ENCODE measurements at regions not wholly inside any gene's neighbourhood (a gene's known extent, or its start where the extent isn't known, plus 50 kb on each side); places are given as distances from the start of the nearest gene placed in this dataset.

- no peak for DNase-seq
These were observed 1103.9 kb upstream of the GJE1 start for GRCh38 chr6:141028791-141029280.

- no peak for DNase-seq
These were observed 1106.2 kb upstream of the GJE1 start for GRCh38 chr6:141026504-141026903.

GRCh38 chr6:141024526-141024925, 1108.2 kb upstream of the GJE1 start:
- no peak for DNase-seq

- DNase-seq, result no peak
These were observed 1114.8 kb upstream of the GJE1 start for GRCh38 chr6:141017941-141018340.

- DNase-seq, result no peak
These were observed 1131.8 kb upstream of the GJE1 start for GRCh38 chr6:141000917-141001316.

- no peak for DNase-seq
These were observed 1139.2 kb upstream of the GJE1 start for GRCh38 chr6:140993515-140993914.

DNA sequence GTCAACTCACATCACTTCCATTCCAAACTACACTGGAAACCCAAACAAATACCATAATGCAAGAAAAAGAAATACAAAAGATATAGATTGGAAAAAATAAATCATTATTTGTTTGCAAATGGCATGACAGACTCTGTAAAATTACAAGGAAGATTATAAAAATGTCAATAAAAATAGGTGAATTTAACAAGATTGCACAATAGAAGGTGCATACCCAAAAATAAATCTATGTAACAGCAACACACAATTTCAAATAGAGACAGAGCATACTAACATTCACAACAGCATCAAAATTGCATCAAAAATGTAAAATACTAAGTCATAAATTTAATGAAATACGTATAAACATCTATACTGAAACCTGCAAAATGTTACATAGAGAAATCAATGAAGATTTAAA, 1140.0 kb upstream of the GJE1 start:
- no peak for DNase-seq

GRCh38 chr6:140988780-140989179, 1143.9 kb upstream of the GJE1 start:
- DNase-seq, result peak in 1 of 2 experiments; percentile 6

- DNase-seq, result no peak
These were observed 1145.2 kb upstream of the GJE1 start for GRCh38 chr6:140987364-140988155.

DNA sequence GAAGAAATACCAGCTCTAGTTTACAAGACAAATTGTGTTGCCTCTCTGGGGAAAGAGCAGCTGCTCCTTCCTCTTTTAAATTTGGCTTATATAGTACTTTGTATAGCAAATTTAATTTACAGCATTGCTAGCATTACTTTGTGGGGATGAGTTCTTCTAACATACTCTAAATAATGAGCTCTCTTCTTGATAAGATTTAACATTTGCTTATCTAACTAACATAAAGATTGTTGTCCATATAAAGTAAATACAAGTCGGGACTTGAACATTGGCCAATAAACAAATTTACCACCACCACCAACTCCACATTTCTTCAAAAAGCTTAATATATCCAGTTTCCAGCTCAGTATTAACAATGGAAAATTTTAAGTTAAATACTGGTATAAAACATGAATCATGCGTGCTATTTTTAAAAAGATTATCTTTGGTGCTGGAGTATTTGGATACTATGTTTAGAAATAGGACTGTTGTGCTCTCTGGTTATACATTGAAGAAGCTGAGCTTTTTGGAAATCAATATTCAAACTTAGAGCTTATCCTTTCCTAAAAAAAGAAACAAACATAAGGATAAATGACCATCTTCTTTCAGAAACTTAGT, 1146.9 kb upstream of the GJE1 start:
- no peak for DNase-seq

DNA sequence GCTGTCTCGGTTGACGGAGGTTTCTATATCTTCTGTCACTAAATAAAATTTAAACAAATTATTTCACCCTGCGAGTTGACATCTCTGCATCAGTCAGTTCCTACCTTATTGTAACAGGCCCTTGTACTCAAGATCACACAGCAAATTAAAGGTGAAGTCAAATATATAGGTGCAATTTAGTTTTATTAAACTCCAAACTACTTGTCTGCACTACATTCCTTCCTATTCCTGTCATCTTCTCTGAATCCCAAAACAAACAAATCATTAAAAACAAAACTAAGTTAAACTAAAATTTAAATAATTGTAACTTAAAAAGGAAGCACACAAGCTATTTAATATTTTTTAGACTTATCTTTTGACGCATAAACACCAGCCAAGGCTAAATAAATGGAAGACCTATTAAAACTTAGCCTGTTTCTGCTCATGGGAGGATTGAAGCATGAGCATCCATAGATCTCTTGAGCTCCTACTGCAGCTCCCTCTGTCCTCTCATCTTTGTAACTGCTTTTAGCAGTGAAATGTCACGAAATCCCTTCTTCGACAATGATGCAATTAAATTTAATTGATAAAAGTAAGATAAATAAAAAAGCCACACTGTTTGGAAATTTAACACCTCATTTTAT, 1152.3 kb upstream of the GJE1 start:
- DNase-seq, result no peak

GRCh38 chr6:140979642-140980091, 1153.1 kb upstream of the GJE1 start:
- DNase-seq, result no peak

DNA sequence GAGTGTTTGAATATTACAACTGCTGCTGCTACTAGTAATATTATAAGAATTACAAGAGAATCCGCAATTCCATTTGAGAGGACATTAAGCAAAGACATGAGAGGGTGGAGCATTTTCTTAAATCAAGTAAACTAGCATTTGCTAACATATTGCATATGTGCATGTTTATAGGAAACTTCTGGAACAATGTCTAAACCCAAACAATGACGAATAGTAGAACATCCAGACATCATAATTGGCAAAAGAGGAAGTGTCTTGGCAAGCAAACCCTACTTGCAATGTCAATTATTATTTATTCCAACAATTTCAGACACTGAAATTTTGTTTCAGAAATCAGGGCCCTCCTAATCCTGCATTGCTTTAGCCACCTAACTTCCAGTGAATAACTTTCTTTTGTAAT, 1155.3 kb upstream of the GJE1 start:
- DNase-seq, result no peak

DNA sequence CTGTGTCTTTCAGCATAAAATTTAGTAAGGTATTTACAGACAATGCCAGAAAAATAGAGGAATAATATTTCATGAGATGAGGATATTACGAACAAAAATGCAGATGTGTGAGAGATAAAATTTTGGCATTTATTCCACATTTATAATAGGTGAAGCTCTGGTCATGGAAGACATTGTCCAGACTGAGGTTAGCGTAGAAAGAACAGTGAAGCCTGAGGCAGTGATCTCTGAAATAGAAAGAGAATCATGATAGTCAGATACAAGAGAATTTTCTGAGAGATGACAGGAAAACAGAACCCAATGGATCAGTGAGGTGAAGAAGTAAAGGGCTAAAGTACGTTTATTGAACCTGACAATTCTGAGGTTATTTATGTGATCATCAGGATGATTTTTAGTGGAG, 1155.9 kb upstream of the GJE1 start:
- no peak for DNase-seq

DNA sequence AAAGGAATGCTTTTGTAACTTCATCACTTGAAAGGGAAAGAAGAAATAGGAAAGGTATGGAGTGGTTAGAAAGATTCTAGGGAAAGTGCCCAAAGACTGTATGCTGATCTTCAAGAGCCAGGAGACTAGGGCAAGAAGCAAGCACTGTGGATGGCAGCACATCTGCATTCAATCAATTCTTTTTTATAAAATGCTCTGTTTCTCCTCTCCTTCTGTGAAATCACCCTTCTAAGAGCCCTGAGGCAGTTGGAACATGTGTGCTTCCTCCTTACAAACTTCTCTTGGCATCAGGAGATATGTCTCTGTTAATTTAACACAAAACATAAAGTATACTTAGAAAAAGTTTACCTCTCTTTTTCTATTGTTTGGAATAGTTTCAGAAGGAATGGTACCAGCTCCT, 1162.2 kb upstream of the GJE1 start:
- DNase-seq, result no peak

DNA sequence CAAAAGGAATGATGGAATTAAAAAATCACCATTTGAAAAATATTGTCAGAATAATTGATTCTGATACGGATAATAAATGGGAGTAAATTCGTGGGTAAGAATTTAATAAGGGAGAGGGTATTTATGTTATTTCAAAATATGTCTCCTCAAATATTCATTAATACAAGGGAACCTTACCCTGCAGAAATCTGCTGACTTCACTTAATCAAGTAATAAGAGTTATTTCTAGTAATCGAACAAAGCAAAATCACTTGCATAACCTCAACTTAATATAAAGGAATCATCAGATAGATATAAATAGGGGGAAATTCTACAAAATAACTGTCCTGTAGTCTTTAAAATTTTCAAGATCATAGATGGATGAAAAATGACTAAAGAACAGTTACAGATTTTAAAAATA, 1164.7 kb upstream of the GJE1 start:
- DNase-seq, result no peak

DNA sequence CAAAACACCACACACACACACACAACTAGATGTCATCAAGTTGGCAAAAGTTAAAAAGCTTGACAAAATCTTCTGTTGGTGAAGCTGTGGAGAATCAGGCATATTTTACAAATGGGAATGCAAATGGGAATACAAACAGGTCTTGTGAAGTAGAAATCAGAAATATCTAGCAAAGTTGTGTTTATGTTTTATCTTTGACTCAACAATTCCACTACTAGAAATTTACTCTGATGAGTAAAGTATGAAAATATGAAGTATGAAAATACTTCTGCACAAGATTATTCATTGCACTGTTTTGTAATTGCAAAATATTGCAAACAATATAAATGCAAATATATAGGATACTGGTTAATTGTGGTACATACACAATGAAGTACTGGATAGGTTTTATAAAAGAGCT, 1166.0 kb upstream of the GJE1 start:
- DNase-seq, result no peak

GRCh38 chr6:140960566-140960965, 1172.2 kb upstream of the GJE1 start:
- DNase-seq, result no peak

- DNase-seq, result peak; percentile 71 to 91
These were observed 1175.3 kb upstream of the GJE1 start for GRCh38 chr6:140957386-140957785.

GRCh38 chr6:140956571-140957369, 1176.0 kb upstream of the GJE1 start:
- DNase-seq, result peak; percentile 74 to 94

GRCh38 chr6:140940251-140940925, 1192.3 kb upstream of the GJE1 start:
- DNase-seq, result no peak

DNA sequence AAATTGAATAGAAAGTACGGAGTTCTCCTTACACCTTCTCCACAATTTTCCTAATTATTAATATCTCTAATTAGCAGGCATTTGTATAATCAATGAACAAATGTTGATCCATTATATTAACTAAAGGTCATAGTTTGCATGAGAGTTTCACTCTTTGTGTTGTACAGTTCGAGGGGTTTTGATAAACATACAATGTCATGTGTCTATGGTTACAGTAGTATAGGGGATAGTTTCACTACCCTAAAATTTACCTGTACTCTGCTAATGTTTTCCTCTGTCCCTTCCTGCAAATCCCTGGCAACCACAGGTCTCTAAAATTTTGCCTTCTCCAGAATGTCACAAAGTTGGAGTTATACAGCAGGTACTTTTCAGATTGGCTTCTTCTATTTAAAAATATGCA, 1199.8 kb upstream of the GJE1 start:
- DNase-seq, result no peak

DNA sequence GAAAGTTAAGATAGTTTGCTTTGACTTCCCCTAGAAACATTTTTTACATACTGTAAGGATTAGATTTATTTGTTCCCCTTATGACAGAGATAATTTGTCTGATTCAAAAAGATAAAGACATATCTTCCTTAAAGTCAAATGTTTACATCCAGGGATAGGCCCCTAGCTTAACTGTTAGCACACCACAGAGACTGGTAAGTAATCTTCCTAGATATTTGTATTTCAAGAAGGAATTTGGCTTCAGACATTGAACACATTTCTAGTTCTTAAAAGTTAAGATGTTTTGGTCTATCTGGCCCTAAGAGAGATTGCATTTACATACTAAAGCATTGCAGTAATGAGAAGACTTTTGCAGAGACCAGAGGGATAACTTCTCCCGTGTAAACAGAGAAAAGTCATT, 1201.1 kb upstream of the GJE1 start:
- DNase-seq, result no peak

Data from NCI-H2081 (cell line).